Neural cell (in vitro differentiated cells): ENCODE measurements at regions not wholly inside any gene's neighbourhood (a gene's known extent, or its start where the extent isn't known, plus 50 kb on each side); places are given as distances from the start of the nearest gene placed in this dataset.

Experiments used
- H2AFZ ChIP-seq: fragments of 200-600, 300-800 bp; sonication (generic), shearing (Covaris generic); 2 replicates; pipeline ENCODE4 v1.6.0; 2014; ENCODE audit warnings: low read depth, mild to moderate bottlenecking, antibody characterized with exemption, low read length, moderate library complexity
- H3F3A ChIP-seq: fragments of 200-600 bp; shearing (Covaris generic); 2 replicates; pipeline ENCODE4 v1.6.1; 2016; ENCODE audit warnings: mild to moderate bottlenecking, moderate library complexity, mixed read lengths, antibody characterized with exemption, low read length; ENCODE audit not compliant: insufficient read depth, poor library complexity, severe bottlenecking
- H3K27ac ChIP-seq: fragments of 200-600, 300-800 bp; sonication (generic), shearing (Covaris generic); 2 replicates; pipeline ENCODE4 v1.5.1; 2014; ENCODE audit warnings: mild to moderate bottlenecking, low read length, moderate library complexity
- H3K27me3 ChIP-seq: fragments of 300-800, 200-600 bp; sonication (generic), shearing (Covaris generic); 2 replicates; pipeline ENCODE4 v1.6.0; 2014; ENCODE audit warnings: mild to moderate bottlenecking, low read depth, low read length, moderate library complexity; ENCODE audit not compliant: insufficient read depth
- H3K36me3 ChIP-seq: fragments of 300-800, 200-600 bp; sonication (generic), shearing (Covaris generic); 2 replicates; pipeline ENCODE4 v1.5.1; 2014; ENCODE audit warnings: mild to moderate bottlenecking, antibody characterized with exemption, low read length, moderate library complexity; ENCODE audit not compliant: insufficient read depth
- H3K4me2 ChIP-seq: fragments of 300-800, 200-600 bp; sonication (generic), shearing (Covaris generic); 2 replicates; pipeline ENCODE4 v1.6.0; 2014; ENCODE audit warnings: mild to moderate bottlenecking, low read length
- H3K4me3 ChIP-seq: fragments of 300-800, 200-600 bp; sonication (generic), shearing (Covaris generic); 2 replicates; pipeline ENCODE4 v1.5.1; 2014; ENCODE audit warnings: mild to moderate bottlenecking, low read length, moderate library complexity
- H3K79me2 ChIP-seq: fragments of 200-600 bp; shearing (Covaris generic); replicated peaks from 2 replicates; pipeline ENCODE4 v1.6.0; 2014; ENCODE audit warnings: mild to moderate bottlenecking, low read length, moderate library complexity; ENCODE audit not compliant: insufficient read depth
- H3K9ac ChIP-seq: fragments of 300-800, 200-600 bp; sonication (generic), shearing (Covaris generic); 2 replicates; pipeline ENCODE4 v1.6.1; 2016; ENCODE audit warnings: mild to moderate bottlenecking, low read length, mixed read lengths
- H3K9me2 ChIP-seq: fragments of 200-600 bp; shearing (Covaris generic); 2 replicates; pipeline ENCODE4 v1.6.1; 2016; ENCODE audit warnings: mild to moderate bottlenecking, low read length, mixed read lengths; ENCODE audit not compliant: insufficient read depth
- H3K9me3 ChIP-seq: fragments of 200-600, 300-800 bp; sonication (generic), shearing (Covaris generic); 2 replicates; pipeline ENCODE4 v1.6.1; 2016; ENCODE audit warnings: mild to moderate bottlenecking, mixed run types, low read length, moderate library complexity, mixed read lengths
- H4K20me1 ChIP-seq: fragments of 200-600 bp; shearing (Covaris generic); 2 replicates; pipeline ENCODE4 v1.6.1; 2016; ENCODE audit warnings: mild to moderate bottlenecking, mixed run types; ENCODE audit not compliant: insufficient read depth
- EP300 ChIP-seq: fragments of 450-650 bp; conservative IDR thresholded peaks from 2 replicates; pipeline ENCODE4 v1.6.1; 2014; ENCODE audit warnings: antibody characterized with exemption, mild to moderate bottlenecking, moderate library complexity; ENCODE audit not compliant: poor library complexity, severe bottlenecking
- EZH2 ChIP-seq: fragments of 200-600, 300-800 bp; shearing (Covaris generic), sonication (generic); IDR thresholded peaks from 2 replicates; pipeline ENCODE4 v1.6.1; 2014; ENCODE audit warnings: antibody characterized with exemption, low read length, borderline replicate concordance, mild to moderate bottlenecking; ENCODE audit not compliant: insufficient read depth, poor library complexity, severe bottlenecking
- MXI1 ChIP-seq: fragments of 450-650 bp; conservative IDR thresholded peaks from 2 replicates; pipeline ENCODE4 v1.6.1; 2014; ENCODE audit warnings: antibody characterized with exemption, mild to moderate bottlenecking; ENCODE audit not compliant: poor library complexity, severe bottlenecking
- POLR2AphosphoS5 ChIP-seq: IDR thresholded peaks from 2 replicates; pipeline ENCODE4 v1.6.1; 2012
- RAD21 ChIP-seq: fragments of 450-650 bp; conservative IDR thresholded peaks from 2 replicates; pipeline ENCODE4 v1.6.1; 2014; ENCODE audit warnings: antibody characterized with exemption, mild to moderate bottlenecking, moderate library complexity
- SMC3 ChIP-seq: fragments of 450-650 bp; conservative IDR thresholded peaks from 2 replicates; pipeline ENCODE4 v1.6.1; 2014; ENCODE audit warnings: antibody characterized with exemption, mild to moderate bottlenecking, moderate library complexity; ENCODE audit not compliant: poor library complexity
- TAF1 ChIP-seq: IDR thresholded peaks from 2 replicates; pipeline ENCODE4 v1.6.1; 2012; ENCODE audit warnings: low read depth
- TF ChIP-seq, protein P1 (sequence below): IDR thresholded peaks from 2 replicates; pipeline ENCODE4 v1.6.1; 2012; ENCODE audit warnings: borderline replicate concordance
- TF ChIP-seq, protein P2 (sequence below): fragments of 450-650 bp; IDR thresholded peaks from 2 replicates; pipeline ENCODE4 v1.5.1; 2014; ENCODE audit warnings: antibody characterized with exemption, mild to moderate bottlenecking, moderate library complexity; ENCODE audit not compliant: poor library complexity, severe bottlenecking

DNA sequence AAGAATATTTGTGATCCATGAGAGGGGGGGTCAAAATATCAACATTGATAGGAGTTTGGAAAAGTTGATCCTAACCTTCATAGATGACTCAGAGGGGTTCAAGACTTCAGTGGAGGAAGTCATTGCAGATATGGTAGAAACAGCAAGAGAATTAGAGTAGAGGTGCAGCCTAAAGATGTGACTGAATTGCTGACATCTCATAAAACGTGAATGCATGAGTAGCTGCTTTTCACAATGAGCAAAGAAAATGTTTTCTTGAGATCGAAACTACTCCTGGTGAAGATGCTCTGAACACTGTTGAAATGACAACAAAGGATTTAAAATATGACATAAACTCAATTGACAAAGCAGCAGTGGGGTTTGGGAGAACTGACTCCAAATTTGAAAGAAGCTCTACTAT is 700.7 kb upstream of the FZD8 start:
- Histone ChIP-seq H3F3A (no peaks in the 10 kb centered on the region), H3K36me3 (no peaks in the 10 kb centered on the region), H2AFZ (no peak overlapping the region), H3K9me2 (no peaks in the 10 kb centered on the region), H3K4me2 (no peak overlapping the region), H3K9me3 (no peaks in the 10 kb centered on the region), H3K79me2 (no peaks in the 10 kb centered on the region), H3K4me3 (no peak overlapping the region), H3K27me3 (no peaks in the 10 kb centered on the region), H3K9ac (no peak overlapping the region), H3K27ac (no peak overlapping the region), H4K20me1 (no peaks in the 10 kb centered on the region)
- no peak for TF ChIP-seq SMC3
- no peak for TF ChIP-seq MXI1
- TF ChIP-seq POLR2AphosphoS5, result no peak
- TF ChIP-seq EZH2, result no peak

DNA sequence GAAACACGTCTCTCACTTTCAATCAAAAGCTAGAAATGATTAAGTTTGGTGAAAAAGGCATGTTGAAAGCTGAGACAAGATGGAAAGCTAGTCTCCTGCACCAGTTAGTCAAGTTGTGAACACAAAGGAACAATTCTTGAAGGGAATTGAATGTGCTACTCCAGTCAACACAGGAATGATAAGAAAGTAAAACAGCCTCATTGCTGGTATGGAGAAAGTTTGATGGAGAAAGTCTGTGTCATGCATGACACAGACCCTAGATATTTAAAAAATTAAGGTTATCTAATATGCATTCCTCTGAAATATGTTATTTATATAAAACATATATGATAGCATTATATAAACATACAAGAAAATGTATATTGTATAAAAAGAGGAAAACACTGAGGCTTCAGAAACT is 699.4 kb upstream of the FZD8 start:
- H3K79me2 ChIP-seq, result no peaks in the 10 kb centered on the region
- H3K4me3 ChIP-seq, result no peak overlapping the region
- H3K36me3 ChIP-seq, result no peaks in the 10 kb centered on the region
- no peak overlapping the region for H2AFZ ChIP-seq
- no peaks in the 10 kb centered on the region for H3F3A ChIP-seq
- H3K27ac ChIP-seq, result no peak overlapping the region
- TF ChIP-seq MXI1, result no peak
- H4K20me1 ChIP-seq, result no peaks in the 10 kb centered on the region
- H3K27me3 ChIP-seq, result no peaks in the 10 kb centered on the region
- H3K9ac ChIP-seq, result no peak overlapping the region
- no peaks in the 10 kb centered on the region for H3K9me3 ChIP-seq
- no peaks in the 10 kb centered on the region for H3K9me2 ChIP-seq
- H3K4me2 ChIP-seq, result no peak overlapping the region

DNA sequence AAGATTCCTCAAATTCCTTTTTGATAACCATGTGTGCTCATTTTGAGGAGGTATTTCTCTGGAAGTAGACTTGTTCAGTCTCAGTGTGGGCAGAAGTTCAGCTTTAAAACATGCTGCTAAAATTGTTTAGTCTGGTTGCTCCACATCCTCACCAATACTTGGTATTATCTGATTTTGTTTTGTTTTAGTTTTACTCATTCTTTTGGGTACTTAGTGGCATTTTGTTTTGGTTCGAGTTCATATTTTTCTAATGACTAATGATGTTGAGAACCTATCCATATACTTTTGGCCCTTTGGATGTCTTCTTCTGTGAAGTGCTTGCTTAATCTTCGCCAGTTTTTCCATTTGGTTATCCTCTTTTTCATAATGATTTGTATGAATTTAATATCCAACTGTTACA is 694.2 kb upstream of the FZD8 start:
- no peaks in the 10 kb centered on the region for H3F3A ChIP-seq
- H3K79me2 ChIP-seq, result no peaks in the 10 kb centered on the region
- TF ChIP-seq RAD21, result no peak
- no peak overlapping the region for H3K4me2 ChIP-seq
- H3K9me3 ChIP-seq, result no peaks in the 10 kb centered on the region
- H3K4me3 ChIP-seq, result no peak overlapping the region
- H4K20me1 ChIP-seq, result no peaks in the 10 kb centered on the region
- no peaks in the 10 kb centered on the region for H3K36me3 ChIP-seq
- H3K9me2 ChIP-seq, result no peaks in the 10 kb centered on the region
- no peak overlapping the region for H2AFZ ChIP-seq
- no peak overlapping the region for H3K27ac ChIP-seq
- no peak overlapping the region for H3K9ac ChIP-seq
- H3K27me3 ChIP-seq, result no peaks in the 10 kb centered on the region

DNA sequence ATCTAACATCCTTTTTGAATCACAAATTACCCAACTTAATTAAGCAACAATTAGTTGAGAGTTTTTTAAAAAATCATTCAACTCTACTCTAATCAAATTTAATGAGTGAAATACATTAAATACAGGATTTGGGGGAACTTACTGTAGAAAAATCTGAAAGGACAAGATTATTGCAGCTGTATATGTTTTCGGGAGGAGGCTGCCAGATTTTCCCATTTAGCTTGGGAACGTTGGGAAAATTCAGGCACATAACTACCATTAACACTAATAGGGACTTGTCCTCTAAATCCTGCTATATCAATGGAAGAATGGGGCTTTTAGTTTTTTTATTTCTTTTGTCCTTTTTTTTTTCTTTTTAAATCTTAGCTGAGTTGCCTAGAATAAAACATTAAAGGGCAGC is 691.4 kb upstream of the FZD8 start:
- no peak overlapping the region for H3K4me3 ChIP-seq
- no peak overlapping the region for H3K27ac ChIP-seq
- no peaks in the 10 kb centered on the region for H3K9me3 ChIP-seq
- H3K9me2 ChIP-seq, result no peaks in the 10 kb centered on the region
- no peaks in the 10 kb centered on the region for H4K20me1 ChIP-seq
- no peaks in the 10 kb centered on the region for H3K36me3 ChIP-seq
- no peaks in the 10 kb centered on the region for H3F3A ChIP-seq
- H3K79me2 ChIP-seq, result no peaks in the 10 kb centered on the region
- no peak overlapping the region for H3K9ac ChIP-seq
- H3K4me2 ChIP-seq, result no peak overlapping the region
- no peaks in the 10 kb centered on the region for H3K27me3 ChIP-seq
- no peak overlapping the region for H2AFZ ChIP-seq
- TF ChIP-seq EP300 (no peak), POLR2AphosphoS5 (no peak), EZH2 (no peak), SMC3 (no peak), RAD21 (no peak), MXI1 (no peak), TAF1 (no peak)
- TF ChIP-seq, protein P1, sequence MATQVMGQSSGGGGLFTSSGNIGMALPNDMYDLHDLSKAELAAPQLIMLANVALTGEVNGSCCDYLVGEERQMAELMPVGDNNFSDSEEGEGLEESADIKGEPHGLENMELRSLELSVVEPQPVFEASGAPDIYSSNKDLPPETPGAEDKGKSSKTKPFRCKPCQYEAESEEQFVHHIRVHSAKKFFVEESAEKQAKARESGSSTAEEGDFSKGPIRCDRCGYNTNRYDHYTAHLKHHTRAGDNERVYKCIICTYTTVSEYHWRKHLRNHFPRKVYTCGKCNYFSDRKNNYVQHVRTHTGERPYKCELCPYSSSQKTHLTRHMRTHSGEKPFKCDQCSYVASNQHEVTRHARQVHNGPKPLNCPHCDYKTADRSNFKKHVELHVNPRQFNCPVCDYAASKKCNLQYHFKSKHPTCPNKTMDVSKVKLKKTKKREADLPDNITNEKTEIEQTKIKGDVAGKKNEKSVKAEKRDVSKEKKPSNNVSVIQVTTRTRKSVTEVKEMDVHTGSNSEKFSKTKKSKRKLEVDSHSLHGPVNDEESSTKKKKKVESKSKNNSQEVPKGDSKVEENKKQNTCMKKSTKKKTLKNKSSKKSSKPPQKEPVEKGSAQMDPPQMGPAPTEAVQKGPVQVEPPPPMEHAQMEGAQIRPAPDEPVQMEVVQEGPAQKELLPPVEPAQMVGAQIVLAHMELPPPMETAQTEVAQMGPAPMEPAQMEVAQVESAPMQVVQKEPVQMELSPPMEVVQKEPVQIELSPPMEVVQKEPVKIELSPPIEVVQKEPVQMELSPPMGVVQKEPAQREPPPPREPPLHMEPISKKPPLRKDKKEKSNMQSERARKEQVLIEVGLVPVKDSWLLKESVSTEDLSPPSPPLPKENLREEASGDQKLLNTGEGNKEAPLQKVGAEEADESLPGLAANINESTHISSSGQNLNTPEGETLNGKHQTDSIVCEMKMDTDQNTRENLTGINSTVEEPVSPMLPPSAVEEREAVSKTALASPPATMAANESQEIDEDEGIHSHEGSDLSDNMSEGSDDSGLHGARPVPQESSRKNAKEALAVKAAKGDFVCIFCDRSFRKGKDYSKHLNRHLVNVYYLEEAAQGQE, result no peak
- TF ChIP-seq, protein P2, sequence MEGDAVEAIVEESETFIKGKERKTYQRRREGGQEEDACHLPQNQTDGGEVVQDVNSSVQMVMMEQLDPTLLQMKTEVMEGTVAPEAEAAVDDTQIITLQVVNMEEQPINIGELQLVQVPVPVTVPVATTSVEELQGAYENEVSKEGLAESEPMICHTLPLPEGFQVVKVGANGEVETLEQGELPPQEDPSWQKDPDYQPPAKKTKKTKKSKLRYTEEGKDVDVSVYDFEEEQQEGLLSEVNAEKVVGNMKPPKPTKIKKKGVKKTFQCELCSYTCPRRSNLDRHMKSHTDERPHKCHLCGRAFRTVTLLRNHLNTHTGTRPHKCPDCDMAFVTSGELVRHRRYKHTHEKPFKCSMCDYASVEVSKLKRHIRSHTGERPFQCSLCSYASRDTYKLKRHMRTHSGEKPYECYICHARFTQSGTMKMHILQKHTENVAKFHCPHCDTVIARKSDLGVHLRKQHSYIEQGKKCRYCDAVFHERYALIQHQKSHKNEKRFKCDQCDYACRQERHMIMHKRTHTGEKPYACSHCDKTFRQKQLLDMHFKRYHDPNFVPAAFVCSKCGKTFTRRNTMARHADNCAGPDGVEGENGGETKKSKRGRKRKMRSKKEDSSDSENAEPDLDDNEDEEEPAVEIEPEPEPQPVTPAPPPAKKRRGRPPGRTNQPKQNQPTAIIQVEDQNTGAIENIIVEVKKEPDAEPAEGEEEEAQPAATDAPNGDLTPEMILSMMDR, result no peak
